Right lobe of liver (tissue), 4 donors: ENCODE measurements at regions not wholly inside any gene's neighbourhood (a gene's known extent, or its start where the extent isn't known, plus 50 kb on each side); places are given as distances from the start of the nearest gene placed in this dataset.

Source experiments
- CTCF ChIP-seq, 4 donors: fragments of 200-600 bp in 3 of 4; fragments of 450-650 bp in 1 of 4; IDR thresholded peaks; one replicate each; pipeline versions ENCODE4 v1.5.1 to v1.8.0; 2016 to 2022; ENCODE audit warnings: antibody characterized with exemption in 4 of 4, mild to moderate bottlenecking in 2 of 4
- POLR2A ChIP-seq: fragments of 450-650 bp; IDR thresholded peaks from one replicate; pipeline ENCODE4 v1.6.1; 2017; ENCODE audit warnings: antibody characterized with exemption, mild to moderate bottlenecking
- donor health status: DM: no; HTN: no; CAD: no.
- donor health status: DM: no; HTN: no; CAD: no.
- donor health status: DM: no; HTN: yes; CAD: no.

GRCh38 chr14:106442857-106443256 is 916.5 kb downstream of the TMEM121 start:
- TF ChIP-seq CTCF (IDR thresholded peaks at IDR 0.05) (no peak), POLR2A (no peak)
